ENCODE measurements at regions not wholly inside any gene's neighbourhood (a gene's known extent, or its start where the extent isn't known, plus 50 kb on each side); places are given as distances from the start of the nearest gene placed in this dataset.

DNA sequence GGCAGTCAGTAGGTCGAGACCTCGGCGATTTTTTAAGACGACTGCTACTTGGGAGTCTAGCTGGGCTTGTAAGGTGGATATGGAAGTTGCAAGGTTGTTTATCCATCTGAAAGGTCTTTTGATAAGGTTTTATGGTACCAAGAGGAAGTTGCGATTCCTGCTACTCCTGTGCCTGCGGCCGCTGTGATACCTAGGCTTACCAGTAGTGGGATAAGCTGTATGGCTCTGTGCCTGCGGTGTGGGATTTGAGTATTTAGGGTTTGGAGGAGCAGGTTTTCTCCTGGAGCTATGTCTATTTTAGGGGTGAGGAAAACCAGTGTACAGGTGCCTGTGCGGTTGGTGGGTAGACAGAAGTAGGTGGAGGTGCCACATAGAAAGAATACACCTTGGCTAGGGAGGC lies 1059.8 kb downstream of the SI start:
- TF ChIP-seq CTCF (IDR thresholded peaks at IDR 0.05) (no peak), ZFX (IDR thresholded peaks at IDR 0.05; ENCODE audit: borderline replicate concordance) (no peak)
